CMK (cell line): ENCODE measurements at regions not wholly inside any gene's neighbourhood (a gene's known extent, or its start where the extent isn't known, plus 50 kb on each side); places are given as distances from the start of the nearest gene placed in this dataset.

Source experiments
- DNase-seq: peaks from one replicate; pipeline ENCODE4 v3.0.0-alpha.2; 2010; ENCODE audit warnings: low read depth

GRCh38 chr15:39313467-39313866, 267.4 kb upstream of the THBS1 start:
- DNase-seq: no peak

- DNase-seq: no peak
Measured at GRCh38 chr15:39313881-39314280, 267.0 kb upstream of the THBS1 start.

GRCh38 chr15:39315206-39315850, 265.6 kb upstream of the THBS1 start:
- no peak for DNase-seq

- no peak for DNase-seq
Measured at GRCh38 chr15:39317225-39317624, 263.7 kb upstream of the THBS1 start.

- no peak for DNase-seq
Measured at GRCh38 chr15:39318231-39318630, 262.6 kb upstream of the THBS1 start.

GRCh38 chr15:39320355-39320754, 260.5 kb upstream of the THBS1 start:
- DNase-seq: no peak

- no peak for DNase-seq
Measured at GRCh38 chr15:39320886-39321285, 260.0 kb upstream of the THBS1 start.

- DNase-seq: no peak
Measured at GRCh38 chr15:39321977-39322376, 258.9 kb upstream of the THBS1 start.

- DNase-seq: no peak
Measured at GRCh38 chr15:39323157-39323556, 257.7 kb upstream of the THBS1 start.

- no peak for DNase-seq
Measured at GRCh38 chr15:39323706-39324105, 257.2 kb upstream of the THBS1 start.

GRCh38 chr15:39326306-39326975, 254.4 kb upstream of the THBS1 start:
- DNase-seq: no peak

- DNase-seq: no peak
Measured at GRCh38 chr15:39327005-39327730, 253.7 kb upstream of the THBS1 start.

GRCh38 chr15:39330061-39330460, 250.8 kb upstream of the THBS1 start:
- DNase-seq: no peak

- DNase-seq: no peak
Measured at GRCh38 chr15:39331584-39331983, 249.3 kb upstream of the THBS1 start.

GRCh38 chr15:39332846-39333245, 248.0 kb upstream of the THBS1 start:
- DNase-seq: no peak

GRCh38 chr15:39333393-39333792, 247.5 kb upstream of the THBS1 start:
- DNase-seq: no peak

- no peak for DNase-seq
Measured at GRCh38 chr15:39333896-39334295, 247.0 kb upstream of the THBS1 start.

GRCh38 chr15:39336926-39337325, 244.0 kb upstream of the THBS1 start:
- no peak for DNase-seq

- DNase-seq: no peak
Measured at GRCh38 chr15:39338251-39338650, 242.6 kb upstream of the THBS1 start.

- DNase-seq: no peak
Measured at GRCh38 chr15:39340903-39341645, 239.8 kb upstream of the THBS1 start.

GRCh38 chr15:39344662-39345141, 236.2 kb upstream of the THBS1 start:
- DNase-seq: no peak

- DNase-seq: no peak
Measured at GRCh38 chr15:39345176-39345575, 235.7 kb upstream of the THBS1 start.
